ENCODE measurements at regions not wholly inside any gene's neighbourhood (a gene's known extent, or its start where the extent isn't known, plus 50 kb on each side); places are given as distances from the start of the nearest gene placed in this dataset.

DNA sequence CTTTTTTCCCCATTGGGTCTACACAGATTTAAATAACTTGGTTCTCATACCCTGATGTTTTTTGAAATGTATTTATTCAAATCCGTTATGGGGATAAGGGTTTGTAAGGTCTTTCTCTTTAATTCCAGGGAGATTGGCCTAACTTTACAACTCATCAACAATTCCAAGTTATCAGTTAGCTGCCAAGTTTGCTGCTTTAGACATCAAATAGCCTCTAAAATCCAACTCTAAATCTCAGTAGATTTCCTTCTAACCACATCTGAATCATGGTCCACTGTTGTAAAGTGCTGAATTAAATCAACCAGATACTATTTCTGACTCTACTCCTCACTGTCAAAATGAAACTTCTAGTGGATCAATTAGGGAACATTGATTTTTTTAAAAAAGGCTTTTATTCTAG, 364.1 kb upstream of the E2F7 start:
- Mint-ChIP-seq H3K9me3 (peaks cover 3 to 7% of the 10 kb centered on the region in 2 experiments; a peak in 2 of 5 replicates), H3K36me3 (ENCODE audit: insufficient read depth in 1 of 3, low read depth in 3 of 3) (peaks cover 0 to 4% (median 2%) of the 10 kb centered on the region in 3 experiments; a peak in 2 of 7 replicates), H3K27me3 (ENCODE audit: low read depth) (no peaks in the 10 kb centered on the region), H3K27ac (no peak overlapping the region), H3K4me1 (no peaks in the 10 kb centered on the region), H3K4me3 (no peak overlapping the region)
- Histone ChIP-seq H2BK5ac (ENCODE audit: insufficient read length, low read length) (no peak overlapping the region), H2BK20ac (ENCODE audit: low read depth, low read length, poor library complexity, severe bottlenecking) (no peak overlapping the region), H3K79me2 (ENCODE audit: insufficient read depth, low read length) (no peaks in the 10 kb centered on the region), H4K91ac (ENCODE audit: insufficient read length, low read depth, low read length) (no peak overlapping the region), H3K4me2 (ENCODE audit: insufficient read depth, insufficient read length, low read length) (no peak overlapping the region), H3T11ph (ENCODE audit: low read length) (no peak overlapping the region), H3K23me2 (ENCODE audit: insufficient read length, low read depth, low read length, poor library complexity, severe bottlenecking) (no peaks in the 10 kb centered on the region), H2AK5ac (ENCODE audit: insufficient read length, low read length) (no peak overlapping the region), H4K8ac (replicated peaks; ENCODE audit: insufficient read length, low read depth, low read length) (no peak overlapping the region), H3K4me1 (ENCODE audit: insufficient read depth, low read length) (no peaks in the 10 kb centered on the region), H4K20me1 (ENCODE audit: control insufficient read depth, insufficient read depth, insufficient read length) (no peaks in the 10 kb centered on the region), H2BK12ac (ENCODE audit: insufficient read length, low read depth, low read length) (no peak overlapping the region), H3K9me3 (ENCODE audit: control insufficient read depth, low read depth, low read length) (no peaks in the 10 kb centered on the region), H2BK120ac (ENCODE audit: low read depth, low read length, poor library complexity, severe bottlenecking) (no peak overlapping the region), H3K18ac (ENCODE audit: insufficient read length, low read depth, low read length) (no peak overlapping the region), H3K23ac (ENCODE audit: insufficient read length, low read depth, low read length) (no peak overlapping the region), H4K5ac (ENCODE audit: insufficient read length, low read depth, low read length) (no peak overlapping the region), H2AFZ (ENCODE audit: low read length) (no peak overlapping the region), H3K56ac (ENCODE audit: insufficient read length, low read depth, low read length) (no peak overlapping the region), H2BK15ac (ENCODE audit: low read depth, low read length) (no peak overlapping the region), H3K27me3 (ENCODE audit: insufficient read depth, low read length) (no peaks in the 10 kb centered on the region), H3K79me1 (ENCODE audit: insufficient read depth, low read depth, low read length, poor library complexity, severe bottlenecking) (no peaks in the 10 kb centered on the region), H3K9ac (ENCODE audit: extremely low read depth, insufficient read length, low read length) (no peak overlapping the region), H3K14ac (ENCODE audit: insufficient read depth, low read length) (no peak overlapping the region), H3K27ac (ENCODE audit: insufficient read length, low read depth, low read length) (no peak overlapping the region), H3K4ac (ENCODE audit: low read depth, low read length) (no peak overlapping the region)
- WGBS (ENCODE audit: extremely low coverage, insufficient read length, low lambda C conversion rate): no CpG with 5 or more reads among the region's 1 CpG
- DNase-seq: no peak
- TF ChIP-seq, protein P1, sequence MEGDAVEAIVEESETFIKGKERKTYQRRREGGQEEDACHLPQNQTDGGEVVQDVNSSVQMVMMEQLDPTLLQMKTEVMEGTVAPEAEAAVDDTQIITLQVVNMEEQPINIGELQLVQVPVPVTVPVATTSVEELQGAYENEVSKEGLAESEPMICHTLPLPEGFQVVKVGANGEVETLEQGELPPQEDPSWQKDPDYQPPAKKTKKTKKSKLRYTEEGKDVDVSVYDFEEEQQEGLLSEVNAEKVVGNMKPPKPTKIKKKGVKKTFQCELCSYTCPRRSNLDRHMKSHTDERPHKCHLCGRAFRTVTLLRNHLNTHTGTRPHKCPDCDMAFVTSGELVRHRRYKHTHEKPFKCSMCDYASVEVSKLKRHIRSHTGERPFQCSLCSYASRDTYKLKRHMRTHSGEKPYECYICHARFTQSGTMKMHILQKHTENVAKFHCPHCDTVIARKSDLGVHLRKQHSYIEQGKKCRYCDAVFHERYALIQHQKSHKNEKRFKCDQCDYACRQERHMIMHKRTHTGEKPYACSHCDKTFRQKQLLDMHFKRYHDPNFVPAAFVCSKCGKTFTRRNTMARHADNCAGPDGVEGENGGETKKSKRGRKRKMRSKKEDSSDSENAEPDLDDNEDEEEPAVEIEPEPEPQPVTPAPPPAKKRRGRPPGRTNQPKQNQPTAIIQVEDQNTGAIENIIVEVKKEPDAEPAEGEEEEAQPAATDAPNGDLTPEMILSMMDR (conservative IDR thresholded peaks at IDR 0.05): no peak
